HG03108 (cell line): ENCODE measurements at regions not wholly inside any gene's neighbourhood (a gene's known extent, or its start where the extent isn't known, plus 50 kb on each side); places are given as distances from the start of the nearest gene placed in this dataset.

ENCODE experiments used
- ATAC-seq: cut with Tn5 transposase; IDR thresholded peaks from one replicate; pipeline ENCODE4 v1.9.1; 2021; ENCODE audit warnings: moderate library complexity; ENCODE audit not compliant: unreplicated experiment

DNA sequence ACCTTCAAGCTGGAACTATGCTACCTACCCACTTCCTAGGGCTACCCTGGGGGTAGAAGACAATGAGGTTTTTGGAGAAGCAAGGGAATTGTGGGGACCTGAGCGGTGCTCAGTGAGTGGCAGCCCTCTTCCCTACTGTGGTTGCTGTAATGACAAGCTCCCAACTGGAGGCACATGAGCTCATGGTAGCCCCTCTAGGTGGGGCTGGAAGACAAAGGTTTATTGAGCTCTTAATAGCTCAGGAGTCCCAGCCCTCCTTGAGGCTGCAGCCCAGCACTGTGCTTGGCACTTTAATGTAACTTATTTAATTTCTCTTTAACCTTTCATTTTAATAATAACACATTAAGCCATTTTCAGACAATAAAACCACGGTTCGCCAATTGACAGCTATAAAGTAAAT, 528.9 kb downstream of the OMA1 start:
- no peak for ATAC-seq

DNA sequence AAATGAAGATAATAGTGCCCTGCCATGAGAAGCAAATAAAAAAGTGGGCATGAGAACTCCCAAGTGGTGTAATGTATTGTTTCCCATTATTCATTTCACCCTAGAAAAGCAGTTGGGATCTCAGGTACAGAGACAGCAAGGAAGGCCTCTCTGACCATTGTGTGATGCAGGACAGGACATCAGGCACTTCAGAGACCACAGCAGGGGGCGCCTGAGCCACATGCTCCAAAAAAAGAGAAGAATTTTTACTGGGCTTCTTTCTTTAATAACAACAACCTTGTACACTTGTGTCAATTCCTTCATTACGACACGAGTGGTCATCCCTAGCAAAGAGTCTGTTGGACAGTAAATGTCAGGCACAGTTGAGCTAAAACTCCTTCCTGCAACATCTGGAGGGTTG, 533.3 kb downstream of the OMA1 start:
- ATAC-seq, result no peak

DNA sequence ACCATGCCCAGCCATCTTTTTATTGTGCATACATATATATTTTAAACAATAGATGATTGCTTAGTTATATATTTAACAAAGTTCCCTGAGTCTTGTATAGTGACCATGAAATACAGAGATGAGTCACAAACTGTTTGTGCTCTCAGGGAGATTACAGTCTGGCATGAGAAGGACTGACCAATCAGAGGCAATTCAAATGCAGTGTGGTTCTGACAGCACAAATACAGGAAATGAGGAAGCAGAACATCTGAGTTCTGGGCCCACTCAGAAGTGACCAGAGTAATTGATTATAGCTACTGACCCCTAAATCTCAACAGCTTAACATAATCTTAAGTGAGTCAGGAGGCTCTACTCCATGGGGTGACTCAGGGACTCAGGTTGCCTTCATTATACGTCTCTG, 534.5 kb downstream of the OMA1 start:
- no peak for ATAC-seq

DNA sequence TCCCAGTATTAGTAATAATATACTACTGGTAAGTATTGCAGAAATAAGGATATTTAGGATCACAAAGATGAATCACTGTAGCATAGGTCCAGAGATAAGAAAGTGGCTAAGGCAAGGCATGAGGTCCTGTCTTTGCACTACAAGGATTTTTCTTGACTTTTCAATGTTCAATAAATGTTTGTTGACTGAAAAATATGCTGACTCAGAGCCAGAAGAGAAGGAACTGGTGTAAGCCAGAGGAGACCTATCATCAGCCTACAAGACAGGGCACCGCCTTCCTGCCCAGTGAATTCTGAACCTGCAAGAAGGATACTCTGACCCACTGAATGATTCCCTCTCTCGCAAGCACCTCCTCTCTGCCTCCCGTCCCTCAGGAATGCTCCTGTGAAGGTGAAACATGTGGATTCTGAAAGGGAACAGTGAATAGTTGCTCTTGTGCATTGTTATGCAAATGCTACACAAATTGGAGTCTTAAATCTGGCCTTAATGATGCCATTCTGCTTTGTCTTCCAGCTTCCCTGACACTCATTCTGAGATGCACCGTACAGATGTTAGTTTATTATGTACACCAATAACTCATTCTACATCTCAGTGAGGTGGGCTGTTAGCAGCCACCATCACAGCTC, 540.0 kb downstream of the OMA1 start:
- ATAC-seq, result no peak

DNA sequence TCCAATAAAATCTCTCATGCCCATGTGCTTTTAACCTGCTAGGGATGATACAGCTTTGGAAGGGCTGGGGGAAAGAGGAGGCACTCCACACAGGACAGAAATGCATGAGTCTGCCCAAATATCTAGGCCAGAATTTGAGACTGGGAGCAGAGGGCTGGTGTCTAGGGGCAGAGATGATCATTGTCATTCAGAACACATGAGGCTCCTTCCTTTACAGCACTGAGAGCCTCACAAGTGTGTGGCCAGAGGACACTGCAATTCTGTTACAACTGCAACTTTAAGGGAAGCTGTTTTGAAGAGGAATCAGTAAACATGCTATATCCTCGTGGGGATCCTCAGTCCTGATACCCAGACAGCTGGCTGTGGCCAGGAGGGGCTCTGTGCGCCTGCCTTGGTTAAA, 541.3 kb downstream of the OMA1 start:
- no peak for ATAC-seq

DNA sequence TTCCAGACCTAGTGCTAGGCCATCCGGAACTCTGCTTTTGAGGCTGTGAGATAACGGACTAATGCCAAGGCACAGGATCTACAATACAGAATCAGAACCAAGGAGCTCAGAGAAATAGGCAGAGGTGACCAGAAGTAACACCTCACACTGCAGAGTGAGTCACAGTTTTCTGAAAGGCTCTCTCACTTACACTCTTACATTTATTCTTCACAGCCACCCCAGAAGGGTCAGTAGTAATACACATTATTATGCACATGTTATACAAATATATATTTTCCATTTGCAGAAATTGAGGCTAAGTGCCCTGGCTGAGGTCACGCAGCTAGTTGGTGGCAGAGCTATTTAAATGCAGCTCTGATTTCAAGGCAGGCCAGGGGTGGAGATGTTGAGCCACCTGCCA, 542.5 kb downstream of the OMA1 start:
- no peak for ATAC-seq

DNA sequence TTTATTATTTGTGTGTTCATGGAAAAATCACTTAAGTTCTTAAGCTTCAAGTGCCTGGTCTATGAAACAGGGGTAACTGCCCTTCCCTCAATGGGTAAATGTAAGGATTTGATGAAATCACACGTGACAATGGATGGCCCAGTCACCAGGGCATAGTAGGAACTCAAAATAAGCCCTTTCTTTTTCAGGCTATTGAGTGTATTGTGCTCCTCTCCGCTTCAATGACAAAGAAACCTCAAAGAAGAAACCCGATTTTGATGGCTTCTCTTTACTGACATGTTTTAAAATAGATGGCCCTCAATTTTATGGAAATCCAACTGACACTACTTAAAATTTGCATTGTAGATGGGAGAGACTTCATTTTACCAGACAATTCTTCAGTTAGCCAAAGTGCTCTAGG, 543.5 kb downstream of the OMA1 start:
- ATAC-seq, result no peak

DNA sequence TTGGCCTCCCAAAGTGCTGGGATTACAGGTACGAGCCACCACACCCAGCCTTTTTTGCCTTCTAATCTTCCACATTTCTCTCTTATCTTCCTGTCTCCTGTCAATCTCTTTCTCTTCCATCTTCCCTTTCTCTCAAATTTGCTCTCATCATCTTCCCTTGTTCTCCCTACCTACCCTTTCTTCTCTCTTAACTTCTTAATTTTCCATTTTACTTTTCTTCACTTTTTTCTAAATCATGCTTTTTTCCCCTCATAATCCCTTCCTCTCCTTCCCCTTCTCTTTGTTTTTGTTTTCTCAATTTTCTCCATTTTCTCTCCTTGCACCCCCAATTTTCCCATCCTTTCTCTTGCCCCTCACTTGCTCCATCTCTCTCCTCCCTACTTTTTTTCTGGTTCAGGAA, 545.7 kb downstream of the OMA1 start:
- ATAC-seq, result no peak

DNA sequence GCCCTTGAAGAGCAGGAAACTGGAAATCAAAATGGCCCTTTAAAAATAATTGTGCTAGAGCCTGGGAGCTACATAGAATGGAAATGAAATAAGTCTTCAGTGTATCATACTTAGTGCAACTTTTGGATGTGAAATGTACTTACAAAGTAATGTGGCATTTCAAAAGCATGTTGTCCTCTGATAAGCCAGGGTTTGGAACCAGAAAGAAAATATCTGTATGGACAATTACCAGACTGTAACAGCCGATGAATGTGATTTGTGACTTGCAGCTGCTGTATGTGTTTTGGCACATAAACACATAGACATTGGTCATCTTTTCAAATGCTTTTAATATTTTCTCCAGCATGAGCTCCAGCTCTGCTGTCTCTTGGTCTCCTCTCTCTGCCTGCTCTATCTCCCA, 546.4 kb downstream of the OMA1 start:
- no peak for ATAC-seq

DNA sequence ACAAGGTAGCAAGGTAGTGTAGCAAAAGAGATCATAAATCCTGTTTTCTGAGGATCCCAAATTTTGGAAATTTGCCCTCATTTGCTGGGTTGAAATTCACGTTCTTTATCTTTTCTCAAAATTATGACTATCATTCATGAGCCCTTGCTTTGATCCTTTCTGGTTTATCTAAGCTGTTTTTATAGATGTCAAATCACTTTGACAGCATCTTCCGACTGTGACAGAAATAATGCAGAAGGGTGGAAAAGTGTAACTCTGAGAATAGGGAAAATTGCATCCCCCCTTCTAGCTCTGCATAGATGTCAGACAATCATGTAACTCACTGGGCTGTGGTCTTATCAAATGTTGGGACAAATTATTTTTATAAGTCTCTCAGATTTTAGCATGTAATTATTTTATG, 550.1 kb downstream of the OMA1 start:
- no peak for ATAC-seq

DNA sequence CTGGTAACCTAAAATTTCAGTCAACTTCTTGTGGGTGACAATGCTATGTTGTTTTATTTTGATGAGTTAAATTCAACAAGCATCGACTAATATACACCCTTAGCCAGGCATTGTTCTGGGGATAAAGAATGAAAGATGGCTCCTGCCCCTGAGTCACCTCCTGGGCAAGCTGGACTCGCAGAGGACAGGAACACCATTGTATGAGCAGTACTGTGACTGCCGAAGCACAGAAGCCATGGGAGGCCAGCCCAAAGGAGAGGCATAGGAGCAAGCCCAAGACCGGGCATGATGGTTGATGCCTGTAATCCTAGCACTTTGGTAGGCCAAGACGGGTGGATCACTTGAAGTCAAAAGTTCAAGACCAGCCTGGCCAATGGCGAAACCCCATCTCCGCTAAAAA, 555.2 kb downstream of the OMA1 start:
- ATAC-seq, result no peak

DNA sequence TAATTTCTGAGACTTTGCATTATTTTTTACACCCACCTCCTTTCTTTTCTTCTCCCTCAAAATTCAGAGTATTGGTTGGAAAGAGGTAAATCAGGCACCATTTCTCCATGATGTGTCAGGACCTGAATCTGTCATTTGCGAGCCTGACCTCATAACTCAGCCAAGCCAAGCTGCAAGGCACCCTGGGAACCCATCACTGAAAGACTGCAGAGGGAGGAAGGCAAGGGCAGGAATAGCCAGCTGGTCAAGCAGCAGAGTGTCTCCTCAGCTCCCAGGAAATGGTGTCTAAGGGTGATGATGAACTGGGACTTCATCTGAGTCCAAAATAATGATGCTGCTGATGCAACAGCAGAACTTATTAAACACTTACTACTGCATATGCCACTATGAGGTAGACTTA, 556.6 kb downstream of the OMA1 start:
- no peak for ATAC-seq

DNA sequence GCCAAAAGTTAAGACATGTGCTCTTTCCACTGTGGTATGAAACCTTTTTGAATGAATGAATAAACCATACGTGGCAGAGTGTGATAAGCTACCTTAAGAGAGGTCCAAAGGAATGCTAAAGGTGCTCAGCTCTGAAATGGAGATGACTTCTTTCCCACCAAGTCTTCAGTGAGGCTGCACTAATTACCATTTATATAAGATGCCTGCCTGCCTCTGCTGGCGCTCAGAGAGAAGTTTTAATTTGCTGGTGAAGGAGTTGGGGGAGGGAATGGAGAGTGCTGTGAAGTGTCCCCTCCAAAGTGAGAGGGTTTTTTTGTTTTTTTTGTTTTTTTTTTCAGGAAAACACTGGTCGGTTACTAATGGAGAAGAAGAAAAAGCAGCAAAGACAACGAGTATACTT, 559.0 kb downstream of the OMA1 start:
- no peak for ATAC-seq

DNA sequence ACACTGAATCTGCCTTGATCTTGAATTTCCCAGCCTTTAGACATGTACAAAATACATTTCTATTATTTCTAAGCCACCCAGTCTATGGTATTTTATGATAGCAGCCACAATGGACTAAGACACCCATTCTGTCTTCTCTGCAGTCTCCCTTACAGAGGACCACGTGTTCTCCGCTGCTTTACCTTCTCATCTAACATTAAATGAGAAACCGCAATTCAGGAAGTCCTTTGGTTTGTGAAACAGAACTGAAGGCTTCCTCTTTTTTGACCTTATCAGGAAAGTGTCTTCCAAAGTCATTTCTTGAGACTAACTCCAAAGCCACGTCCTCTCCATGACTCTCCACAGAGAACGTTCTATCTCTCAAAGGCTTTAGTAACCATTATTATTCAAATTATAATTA, 560.1 kb downstream of the OMA1 start:
- peak; percentile 85 for ATAC-seq

DNA sequence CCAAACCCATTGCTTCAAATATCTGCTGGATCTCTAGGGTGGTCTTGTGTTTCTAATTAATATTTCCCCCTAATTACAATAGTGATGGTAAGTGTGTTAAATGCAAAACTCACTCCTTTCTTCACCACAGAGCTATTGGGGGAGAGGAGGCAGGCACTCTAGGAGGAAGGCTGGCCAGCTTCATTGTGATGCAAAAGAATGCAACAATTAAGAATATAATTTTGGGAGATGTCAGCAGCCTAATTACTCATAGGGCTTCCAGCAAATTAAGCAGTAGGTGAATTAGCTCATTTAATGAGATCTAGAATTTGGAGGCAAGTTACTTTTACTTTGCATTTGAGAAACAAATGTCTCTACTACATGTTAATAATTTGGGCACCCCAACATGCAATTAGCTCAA, 560.4 kb upstream of the DAB1 start:
- ATAC-seq, result no peak

DNA sequence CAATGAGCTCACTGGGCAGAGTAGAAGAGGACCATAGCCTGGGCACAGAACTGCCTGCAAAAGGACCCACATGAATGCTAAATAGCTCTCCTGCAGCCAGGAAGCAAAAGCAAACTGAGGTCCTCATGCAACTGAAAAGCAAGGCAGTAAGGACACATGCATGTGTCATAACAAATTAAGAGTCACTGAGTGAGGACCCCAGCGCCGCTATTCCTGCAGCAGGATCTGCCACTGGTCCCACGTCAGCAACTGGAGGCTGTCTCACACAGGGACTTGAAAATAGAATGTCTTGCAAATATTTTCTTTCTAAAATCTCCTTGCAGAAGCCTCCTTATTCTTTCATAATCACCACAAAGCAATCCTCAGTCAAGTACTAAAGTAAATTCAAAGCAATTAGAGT, 559.6 kb upstream of the DAB1 start:
- ATAC-seq, result no peak

DNA sequence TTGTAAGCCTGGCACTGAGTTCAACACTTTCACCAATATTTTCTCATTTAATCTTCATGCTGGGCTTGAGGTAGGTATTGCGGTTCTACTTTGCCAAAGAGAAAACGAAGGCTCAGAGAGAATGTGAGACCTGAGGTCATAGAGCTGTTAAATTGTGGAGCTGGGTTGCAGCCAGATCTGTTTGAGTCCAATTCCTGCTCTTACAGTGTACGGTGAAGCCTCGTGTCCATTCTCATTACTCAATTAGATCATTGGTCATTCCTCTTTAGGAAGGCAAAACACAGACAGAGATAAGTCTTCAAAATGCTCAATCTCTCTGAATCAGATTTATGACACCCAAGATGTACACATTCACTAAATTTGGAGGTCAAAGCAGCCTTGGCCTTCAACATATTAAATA, 559.0 kb upstream of the DAB1 start:
- ATAC-seq, result no peak

DNA sequence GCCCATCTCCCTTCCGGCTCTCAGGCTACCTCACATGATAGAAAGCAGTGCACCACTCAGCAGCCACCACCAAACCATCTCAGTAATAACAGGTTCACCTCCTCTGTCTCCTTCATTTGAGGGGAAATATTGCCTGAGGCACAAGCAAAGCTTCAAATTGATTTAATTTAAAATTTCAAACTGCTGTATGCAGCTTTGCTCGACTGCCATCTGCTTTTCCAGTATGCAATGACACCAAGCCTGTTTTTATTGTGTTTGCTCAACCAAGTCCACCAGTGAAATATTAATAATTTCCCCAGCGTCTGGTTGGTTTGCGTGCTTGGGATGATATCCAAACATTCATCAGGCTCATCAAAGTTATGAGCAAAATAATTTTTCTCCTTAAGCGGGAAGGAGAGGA, 552.4 kb upstream of the DAB1 start:
- no peak for ATAC-seq

DNA sequence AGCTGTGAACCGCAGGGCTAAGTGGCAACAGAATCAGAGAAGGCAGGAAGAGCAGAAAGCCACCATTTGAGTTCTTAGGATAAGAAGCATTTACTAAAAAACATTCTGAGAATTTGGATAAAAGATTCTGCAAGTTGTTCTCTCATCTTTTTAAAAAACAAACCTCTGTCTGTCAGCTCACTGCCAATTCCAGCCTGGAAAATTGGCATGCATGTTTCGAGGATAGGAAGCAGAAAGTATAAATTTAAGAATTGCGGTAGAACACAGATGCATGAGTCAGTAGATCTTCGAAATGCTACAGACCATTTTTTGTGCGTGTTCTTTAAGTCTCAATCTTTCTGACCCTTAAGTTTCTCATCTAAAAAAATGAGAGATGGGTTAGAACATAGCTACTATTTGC, 544.5 kb upstream of the DAB1 start:
- ATAC-seq, result no peak

DNA sequence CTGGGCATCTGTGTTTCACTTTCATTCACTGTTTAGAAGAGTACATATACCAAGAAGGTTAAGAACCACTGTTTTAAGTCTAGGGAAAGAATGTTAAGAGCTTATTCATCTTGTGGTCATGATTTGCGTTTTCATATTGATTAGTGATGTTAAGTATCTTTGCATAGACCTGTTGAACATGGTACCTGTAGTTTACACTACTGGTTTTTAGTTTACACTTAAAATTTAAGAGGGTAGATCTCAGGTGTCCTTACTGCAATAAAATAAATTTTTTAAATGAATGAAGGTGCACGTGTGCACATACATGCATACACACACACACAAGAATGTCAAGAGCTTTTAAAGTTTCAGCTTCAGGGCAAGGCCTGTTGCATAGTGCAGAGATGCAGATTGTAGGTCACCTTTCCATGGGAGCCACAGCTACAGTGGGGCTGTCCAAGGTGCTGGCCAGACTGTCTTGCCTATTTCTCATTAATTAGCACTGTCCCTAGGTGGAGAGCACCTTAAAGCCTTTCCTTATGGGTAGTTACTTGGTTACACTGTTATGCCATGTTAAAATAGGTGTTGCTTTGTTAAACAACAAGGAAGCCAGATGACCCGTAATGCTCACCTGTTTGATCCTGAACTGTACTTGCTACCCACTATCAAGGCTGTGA, 543.0 kb upstream of the DAB1 start:
- no peak for ATAC-seq

DNA sequence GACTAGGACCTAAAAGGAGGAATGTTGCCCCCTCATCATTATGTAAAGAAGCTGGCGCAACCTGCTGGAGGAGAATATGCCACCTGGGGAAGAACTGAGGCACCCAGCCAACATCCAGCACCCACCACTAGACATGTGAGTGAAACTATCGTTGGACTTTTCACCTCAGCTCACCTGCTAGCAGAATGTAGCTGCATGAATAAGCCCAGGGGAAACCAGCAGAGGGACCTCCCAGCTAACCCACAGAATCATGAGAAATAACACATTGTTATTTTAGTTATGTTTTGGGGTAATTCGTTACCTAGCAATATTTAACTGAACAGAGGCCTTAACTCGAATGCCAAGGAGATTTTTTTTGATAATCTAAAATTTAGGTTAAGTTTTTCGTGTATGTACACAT, 542.5 kb upstream of the DAB1 start:
- no peak for ATAC-seq

DNA sequence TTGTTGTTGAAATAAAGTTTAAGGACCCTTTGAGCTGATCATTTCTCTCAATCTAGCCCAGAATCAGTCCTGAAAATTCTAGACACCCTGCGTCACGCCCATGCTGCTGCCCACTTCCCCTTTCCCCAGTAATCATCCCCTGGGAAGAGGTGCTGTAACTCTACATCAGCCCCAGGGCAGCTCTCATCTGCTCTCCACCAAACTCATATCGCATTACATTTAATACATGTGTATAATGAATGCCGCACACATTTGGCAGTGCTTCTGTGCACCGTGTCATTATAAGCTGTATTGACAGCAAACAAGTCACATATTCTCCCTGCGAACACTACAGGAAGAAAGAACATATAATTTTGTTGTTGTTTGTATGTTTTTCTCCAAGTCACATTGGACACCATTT, 539.7 kb upstream of the DAB1 start:
- ATAC-seq, result no peak

DNA sequence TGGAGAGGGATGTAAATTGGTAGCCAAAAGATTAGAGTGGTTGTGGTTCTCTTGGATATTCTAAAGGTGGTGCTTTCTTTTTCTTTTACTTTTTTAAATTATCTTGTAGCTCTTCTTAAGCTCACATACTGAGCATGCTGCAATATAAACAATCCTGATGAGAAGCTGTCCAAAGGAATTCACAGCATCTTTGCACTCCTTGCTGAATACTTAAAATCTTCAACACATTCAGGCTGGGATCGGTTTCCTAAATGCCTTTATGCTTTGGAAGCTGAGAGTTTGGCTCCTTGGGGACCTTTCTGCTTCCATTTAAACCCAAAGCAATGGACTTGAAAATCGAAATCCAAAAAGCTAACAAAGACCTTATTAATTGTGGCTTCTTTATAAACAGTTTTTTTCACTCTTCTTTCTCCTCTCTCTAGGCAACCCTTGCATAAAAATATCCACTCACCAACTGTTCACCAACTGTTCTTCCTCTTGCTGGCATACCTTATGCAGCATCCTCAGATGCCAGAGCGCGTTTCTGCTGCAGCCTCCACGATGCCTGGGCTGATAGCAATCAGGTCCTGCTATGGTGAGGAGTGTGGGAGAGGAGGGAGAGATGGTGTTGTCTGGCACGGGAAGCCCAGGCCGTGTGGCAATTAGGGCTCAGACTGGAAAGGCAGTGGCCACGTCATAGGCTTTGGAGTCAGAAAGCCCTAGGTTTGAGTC, 535.8 kb upstream of the DAB1 start:
- no peak for ATAC-seq
